ENCODE measurements at regions not wholly inside any gene's neighbourhood (a gene's known extent, or its start where the extent isn't known, plus 50 kb on each side); places are given as distances from the start of the nearest gene placed in this dataset.

- H2AFZ ChIP-seq (replicated peaks; ENCODE audit: low read length, poor library complexity), result no peak overlapping the region
- H3K18ac ChIP-seq (ENCODE audit: low read depth, low read length), result no peak overlapping the region
- no peak overlapping the region for H2BK120ac ChIP-seq (ENCODE audit: low read depth, low read length)
- no peak overlapping the region for H2AK9ac ChIP-seq (replicated peaks; ENCODE audit: low read depth, low read length, poor library complexity)
- intact Hi-C loops (cut with micrococcal nuclease) (no loop called here), in situ Hi-C loops (cut with MboI; ENCODE audit: low sequenced_read_pairs) (no loop called here), dilution Hi-C loops (cut with HindIII; ENCODE audit: low sequenced_read_pairs, unreplicated experiment) (no loop called here)
- ChIA-PET CTCF (no interaction called here), POLR2A (ENCODE audit: unreplicated experiment) (no interaction called here)
- H3K9ac ChIP-seq (ENCODE audit: low read depth, low read length), result no peak overlapping the region
- no peak overlapping the region for H3K56ac ChIP-seq (ENCODE audit: extremely low read depth, insufficient read depth, low read length)
- BruUV-seq (replicated peaks), result no TSS peak
- 0% methylated on average over 1 of the region's 13 CpGs; no CpG with 5 or more reads in 1 of the 2 experiments for WGBS, 2 experiments (ENCODE audit: extremely low coverage in 2 of 2, insufficient read length in 1 of 2)
- DNase-seq (no peak), ATAC-seq (ENCODE audit: low read depth) (no peak)
- H3K27ac ChIP-seq (ENCODE audit: insufficient read depth, low read length), result no peak overlapping the region
- H4K8ac ChIP-seq (ENCODE audit: low read depth in 2 of 2, low read length in 2 of 2), result no peak overlapping the region
- H3K36me3 ChIP-seq (ENCODE audit: control insufficient read depth, insufficient read depth, low read length), result no peaks in the 10 kb centered on the region
- no peak overlapping the region for H4K91ac ChIP-seq (ENCODE audit: insufficient read depth, low read depth, low read length)
- TF ChIP-seq USF2 (IDR thresholded peaks at IDR 0.05; ENCODE audit: low read depth, low read length) (no peak), MXI1 (IDR thresholded peaks at IDR 0.05; ENCODE audit: borderline replicate concordance, low read depth, low read length) (no peak), CHD1 (IDR thresholded peaks at IDR 0.05; ENCODE audit: low read depth, low read length) (no peak), MAFK (IDR thresholded peaks at IDR 0.05; ENCODE audit: low read depth, low read length) (no peak), SMC3 (IDR thresholded peaks at IDR 0.05; ENCODE audit: low read depth, low read length) (no peak), RFX5 (IDR thresholded peaks at IDR 0.05; ENCODE audit: low read depth, low read length) (no peak)
- TF ChIP-seq, protein P1, sequence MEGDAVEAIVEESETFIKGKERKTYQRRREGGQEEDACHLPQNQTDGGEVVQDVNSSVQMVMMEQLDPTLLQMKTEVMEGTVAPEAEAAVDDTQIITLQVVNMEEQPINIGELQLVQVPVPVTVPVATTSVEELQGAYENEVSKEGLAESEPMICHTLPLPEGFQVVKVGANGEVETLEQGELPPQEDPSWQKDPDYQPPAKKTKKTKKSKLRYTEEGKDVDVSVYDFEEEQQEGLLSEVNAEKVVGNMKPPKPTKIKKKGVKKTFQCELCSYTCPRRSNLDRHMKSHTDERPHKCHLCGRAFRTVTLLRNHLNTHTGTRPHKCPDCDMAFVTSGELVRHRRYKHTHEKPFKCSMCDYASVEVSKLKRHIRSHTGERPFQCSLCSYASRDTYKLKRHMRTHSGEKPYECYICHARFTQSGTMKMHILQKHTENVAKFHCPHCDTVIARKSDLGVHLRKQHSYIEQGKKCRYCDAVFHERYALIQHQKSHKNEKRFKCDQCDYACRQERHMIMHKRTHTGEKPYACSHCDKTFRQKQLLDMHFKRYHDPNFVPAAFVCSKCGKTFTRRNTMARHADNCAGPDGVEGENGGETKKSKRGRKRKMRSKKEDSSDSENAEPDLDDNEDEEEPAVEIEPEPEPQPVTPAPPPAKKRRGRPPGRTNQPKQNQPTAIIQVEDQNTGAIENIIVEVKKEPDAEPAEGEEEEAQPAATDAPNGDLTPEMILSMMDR (conservative IDR thresholded peaks at IDR 0.05; ENCODE audit: low read depth, low read length), result no peak
- no peak overlapping the region for H2BK20ac ChIP-seq (ENCODE audit: low read depth, low read length)
- no peaks in the 10 kb centered on the region for H3K9me1 ChIP-seq (ENCODE audit: insufficient read depth, low read length)
- H3K79me1 ChIP-seq (ENCODE audit: low read depth in 1 of 2, low read length in 2 of 2), result no peaks in the 10 kb centered on the region
- no peak overlapping the region for H4K5ac ChIP-seq (ENCODE audit: low read depth, low read length)
- H3K9me3 ChIP-seq (ENCODE audit: control insufficient read depth, insufficient read depth, low read length), result no peaks in the 10 kb centered on the region
- no peak overlapping the region for H2BK5ac ChIP-seq (ENCODE audit: low read depth, low read length, poor library complexity, severe bottlenecking)
- H3K27me3 ChIP-seq (ENCODE audit: control insufficient read depth, insufficient read depth, low read length), result peaks cover 24% of the 10 kb centered on the region
- H2BK15ac ChIP-seq (ENCODE audit: low read depth, low read length), result no peak overlapping the region
- H4K20me1 ChIP-seq (ENCODE audit: insufficient read depth, low read length), result no peaks in the 10 kb centered on the region; the same call in 1 of the 2 replicates
- no peak overlapping the region for H3K4ac ChIP-seq (ENCODE audit: low read depth, low read length)
- no peak overlapping the region for H3K4me2 ChIP-seq (ENCODE audit: low read depth, low read length)
- H3K4me1 ChIP-seq (ENCODE audit: control insufficient read depth, insufficient read depth, low read length), result no peaks in the 10 kb centered on the region
- no peak overlapping the region for H3K23ac ChIP-seq (ENCODE audit: low read depth, low read length)
- H2AK5ac ChIP-seq (ENCODE audit: low read depth, low read length), result no peak overlapping the region
- no peak overlapping the region for H3K14ac ChIP-seq (replicated peaks; ENCODE audit: low read depth, low read length)
- no peak overlapping the region for H3K4me3 ChIP-seq (ENCODE audit: insufficient read depth, low read depth, low read length)
Observed at GRCh38 chr11:119839476-119840133, 110.6 kb upstream of the NECTIN1 start.

All from IMR-90 (cell line).